ENCODE measurements at regions not wholly inside any gene's neighbourhood (a gene's known extent, or its start where the extent isn't known, plus 50 kb on each side); places are given as distances from the start of the nearest gene placed in this dataset.

GRCh38 chr17:83151442-83152226 is 72.2 kb downstream of the METRNL start:
- H3K9me3 Mint-ChIP-seq (ENCODE audit: insufficient read depth) = no peaks in the 10 kb centered on the region
- intact Hi-C loops (cut with micrococcal nuclease) = no loop called here
- DNase-seq (no peak), ATAC-seq (ENCODE audit: low read depth) (no peak)
- CTCF ChIA-PET = interaction anchor here (0.6 kb wide), 1 partner anchor 462 kb away, joined by 3 read pairs; no protein-coding TSS in a partner anchor
- WGBS (ENCODE audit: insufficient coverage) = 93% methylated on average over 29 of the region's 32 CpGs
- Histone ChIP-seq H3K36me3 (replicated peaks in 1 of 2; ENCODE audit: control extremely low read depth in 1 of 2, control insufficient read depth in 1 of 2, extremely low read depth in 1 of 2, insufficient read depth in 2 of 2, low read length in 1 of 2) (no peaks in the 10 kb centered on the region), H3K4me3 (ENCODE audit: control extremely low read depth in 1 of 5, extremely low read depth in 1 of 5, insufficient read depth in 1 of 5, low read depth in 2 of 5, low read length in 4 of 5) (no peak overlapping the region), H2AFZ (ENCODE audit: insufficient read depth, low read depth, low read length, poor library complexity, severe bottlenecking) (no peak overlapping the region), H3K27ac (ENCODE audit: low read length in 2 of 2) (no peak overlapping the region), H4K20me1 (ENCODE audit: control insufficient read depth, insufficient read depth, low read length, poor library complexity, severe bottlenecking) (no peaks in the 10 kb centered on the region), H3K4me2 (replicated peaks; ENCODE audit: low read depth, low read length, poor library complexity, severe bottlenecking) (no peak overlapping the region), H3K4me1 (ENCODE audit: control insufficient read depth in 2 of 2, insufficient read depth in 2 of 2, low read length in 2 of 2) (peaks cover 0 to 10% of the 10 kb centered on the region in 2 donors), H3K9ac (ENCODE audit: low read length) (no peak overlapping the region), H3K9me3 (ENCODE audit: control extremely low read depth in 1 of 3, control insufficient read depth in 2 of 3, insufficient read depth in 1 of 3, low read length in 2 of 3) (peaks cover 0 to 3% (median 0%) of the 10 kb centered on the region in 3 donors), H3K27me3 (replicated peaks in 1 of 4; ENCODE audit: control extremely low read depth in 1 of 4, control insufficient read depth in 3 of 4, insufficient read depth in 4 of 4, low read length in 3 of 4) (peaks cover 0 to 7% (median 2%) of the 10 kb centered on the region in 4 experiments), H3K79me2 (ENCODE audit: control insufficient read depth, insufficient read depth, low read length) (no peaks in the 10 kb centered on the region)
- no peak overlapping the region for H3K27ac Mint-ChIP-seq
- peaks cover 10% of the 10 kb centered on the region for H3K4me1 Mint-ChIP-seq
- POLR2A ChIA-PET = no interaction called here
- H3K4me3 Mint-ChIP-seq = no peak overlapping the region
- H3K27me3 Mint-ChIP-seq = peaks cover 32% of the 10 kb centered on the region
- TF ChIP-seq EZH2 (IDR thresholded peaks at IDR 0.05; ENCODE audit: borderline replicate concordance, insufficient read depth, low read depth, low read length, poor library complexity, severe bottlenecking) = no peak
- TF ChIP-seq, protein P1, sequence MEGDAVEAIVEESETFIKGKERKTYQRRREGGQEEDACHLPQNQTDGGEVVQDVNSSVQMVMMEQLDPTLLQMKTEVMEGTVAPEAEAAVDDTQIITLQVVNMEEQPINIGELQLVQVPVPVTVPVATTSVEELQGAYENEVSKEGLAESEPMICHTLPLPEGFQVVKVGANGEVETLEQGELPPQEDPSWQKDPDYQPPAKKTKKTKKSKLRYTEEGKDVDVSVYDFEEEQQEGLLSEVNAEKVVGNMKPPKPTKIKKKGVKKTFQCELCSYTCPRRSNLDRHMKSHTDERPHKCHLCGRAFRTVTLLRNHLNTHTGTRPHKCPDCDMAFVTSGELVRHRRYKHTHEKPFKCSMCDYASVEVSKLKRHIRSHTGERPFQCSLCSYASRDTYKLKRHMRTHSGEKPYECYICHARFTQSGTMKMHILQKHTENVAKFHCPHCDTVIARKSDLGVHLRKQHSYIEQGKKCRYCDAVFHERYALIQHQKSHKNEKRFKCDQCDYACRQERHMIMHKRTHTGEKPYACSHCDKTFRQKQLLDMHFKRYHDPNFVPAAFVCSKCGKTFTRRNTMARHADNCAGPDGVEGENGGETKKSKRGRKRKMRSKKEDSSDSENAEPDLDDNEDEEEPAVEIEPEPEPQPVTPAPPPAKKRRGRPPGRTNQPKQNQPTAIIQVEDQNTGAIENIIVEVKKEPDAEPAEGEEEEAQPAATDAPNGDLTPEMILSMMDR (IDR thresholded peaks at IDR 0.05) = no peak

DNA sequence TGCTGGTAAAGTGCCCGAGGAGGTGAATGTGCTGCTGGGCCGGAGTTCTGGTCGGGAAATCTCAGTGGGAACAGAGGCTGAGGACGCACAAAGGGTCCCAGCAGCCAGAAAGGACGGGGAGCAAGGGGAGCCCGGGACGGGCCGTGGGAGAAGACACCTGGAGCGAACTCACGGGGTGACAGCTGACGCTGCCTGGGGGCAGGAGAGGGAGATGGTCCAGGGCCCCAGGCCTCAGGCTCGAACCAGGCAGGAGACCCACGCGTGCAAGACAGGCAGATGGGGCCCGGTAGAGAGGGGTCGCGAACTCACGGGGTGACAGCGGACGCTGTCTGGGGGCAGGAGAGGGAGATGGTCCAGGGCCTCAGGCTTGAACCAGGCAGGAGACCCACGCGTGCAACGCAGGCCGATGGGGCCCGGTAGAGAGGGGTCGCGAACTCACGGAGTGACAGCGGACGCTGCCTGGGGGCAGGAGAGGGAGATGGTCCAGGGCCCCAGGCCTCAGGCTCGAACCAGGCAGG is 72.9 kb downstream of the METRNL start:
- Histone ChIP-seq H3K4me2 (replicated peaks; ENCODE audit: low read depth, low read length, poor library complexity, severe bottlenecking) (no peak overlapping the region), H3K9me3 (ENCODE audit: control extremely low read depth in 1 of 3, control insufficient read depth in 2 of 3, insufficient read depth in 1 of 3, low read length in 2 of 3) (peaks cover 0 to 3% (median 0%) of the 10 kb centered on the region in 3 donors), H2AFZ (ENCODE audit: insufficient read depth, low read depth, low read length, poor library complexity, severe bottlenecking) (no peak overlapping the region), H3K79me2 (ENCODE audit: control insufficient read depth, insufficient read depth, low read length) (no peaks in the 10 kb centered on the region), H3K27me3 (replicated peaks in 1 of 4; ENCODE audit: control extremely low read depth in 1 of 4, control insufficient read depth in 3 of 4, insufficient read depth in 4 of 4, low read length in 3 of 4) (peaks cover 0 to 7% (median 2%) of the 10 kb centered on the region in 4 experiments), H3K4me1 (ENCODE audit: control insufficient read depth in 2 of 2, insufficient read depth in 2 of 2, low read length in 2 of 2) (peaks cover 0 to 10% of the 10 kb centered on the region in 2 donors), H3K4me3 (ENCODE audit: control extremely low read depth in 1 of 5, extremely low read depth in 1 of 5, insufficient read depth in 1 of 5, low read depth in 2 of 5, low read length in 4 of 5) (no peak overlapping the region), H3K36me3 (replicated peaks in 1 of 2; ENCODE audit: control extremely low read depth in 1 of 2, control insufficient read depth in 1 of 2, extremely low read depth in 1 of 2, insufficient read depth in 2 of 2, low read length in 1 of 2) (no peaks in the 10 kb centered on the region), H3K9ac (ENCODE audit: low read length) (no peak overlapping the region), H3K27ac (ENCODE audit: low read length in 2 of 2) (no peak overlapping the region), H4K20me1 (ENCODE audit: control insufficient read depth, insufficient read depth, low read length, poor library complexity, severe bottlenecking) (no peaks in the 10 kb centered on the region)
- no peak for DNase-seq
- H3K4me1 Mint-ChIP-seq = peaks cover 10% of the 10 kb centered on the region
- WGBS (ENCODE audit: insufficient coverage) = 95% methylated on average over 30 of the region's 31 CpGs
- intact Hi-C loops (cut with micrococcal nuclease) = no loop called here
- H3K27me3 Mint-ChIP-seq = peaks cover 27% of the 10 kb centered on the region
- ATAC-seq (ENCODE audit: low read depth) = no peak
- POLR2A ChIA-PET = interaction anchor here (0.7 kb wide), 1 partner anchor 34 kb away, joined by 3 read pairs; no protein-coding TSS in a partner anchor
- no peaks in the 10 kb centered on the region for H3K9me3 Mint-ChIP-seq (ENCODE audit: insufficient read depth)
- H3K4me3 Mint-ChIP-seq = no peak overlapping the region
- H3K27ac Mint-ChIP-seq = no peak overlapping the region
- TF ChIP-seq EZH2 (IDR thresholded peaks at IDR 0.05; ENCODE audit: borderline replicate concordance, insufficient read depth, low read depth, low read length, poor library complexity, severe bottlenecking) = no peak
- TF ChIP-seq, protein P1 (IDR thresholded peaks at IDR 0.05) = no peak
- CTCF ChIA-PET = no interaction called here

All from B cell (primary cell).